Caki2 (cell line): ENCODE measurements at regions not wholly inside any gene's neighbourhood (a gene's known extent, or its start where the extent isn't known, plus 50 kb on each side); places are given as distances from the start of the nearest gene placed in this dataset.

Experiments
- DNase-seq: peaks from one replicate; pipeline ENCODE4 v3.0.0-alpha.2; 2015; ENCODE audit warnings: low read depth
- in situ Hi-C: cut with HindIII; loops from 2 replicates; pipeline ENCODE4 v1.10.0; 2016; ENCODE audit warnings: low sequenced_read_pairs, low pct_unique_long_range_greater_than_20kb, mixed read lengths

- in situ Hi-C loops = no loop called here
- no peak for DNase-seq
These were observed 102.5 kb upstream of the ZNF536 start for GRCh38 chr19:30269638-30270037.

- in situ Hi-C loops = no loop called here
- DNase-seq = no peak
These were observed 100.4 kb upstream of the ZNF536 start for GRCh38 chr19:30271816-30272215.

- no peak for DNase-seq
- in situ Hi-C loops = no loop called here
These were observed 99.6 kb upstream of the ZNF536 start for GRCh38 chr19:30272554-30272953.

- in situ Hi-C loops = no loop called here
- DNase-seq = no peak
These were observed 99.0 kb upstream of the ZNF536 start for GRCh38 chr19:30273184-30273583.

- no peak for DNase-seq
- in situ Hi-C loops = no loop called here
These were observed 97.2 kb upstream of the ZNF536 start for GRCh38 chr19:30274987-30275386.

GRCh38 chr19:30276011-30276882, 95.9 kb upstream of the ZNF536 start:
- in situ Hi-C loops = no loop called here
- no peak for DNase-seq

- DNase-seq = no peak
- in situ Hi-C loops = no loop called here
These were observed 95.3 kb upstream of the ZNF536 start for GRCh38 chr19:30276883-30277280.

GRCh38 chr19:30277941-30278881, 94.0 kb upstream of the ZNF536 start:
- in situ Hi-C loops = no loop called here

GRCh38 chr19:30278882-30279254, 93.3 kb upstream of the ZNF536 start:
- no peak for DNase-seq
- in situ Hi-C loops = no loop called here

More at GRCh38 chr19:30277941-30278881, 94.0 kb upstream of the ZNF536 start:
- DNase-seq = no peak

- DNase-seq = no peak
- in situ Hi-C loops = no loop called here
These were observed 92.2 kb upstream of the ZNF536 start for GRCh38 chr19:30280018-30280417.

- no peak for DNase-seq
- in situ Hi-C loops = no loop called here
These were observed 90.3 kb upstream of the ZNF536 start for GRCh38 chr19:30281906-30282305.

- in situ Hi-C loops = no loop called here
- DNase-seq = no peak
These were observed 88.6 kb upstream of the ZNF536 start for GRCh38 chr19:30283556-30283955.

- DNase-seq = no peak
- in situ Hi-C loops = no loop called here
These were observed 88.0 kb upstream of the ZNF536 start for GRCh38 chr19:30284209-30284608.

GRCh38 chr19:30284885-30285284, 87.3 kb upstream of the ZNF536 start:
- no peak for DNase-seq
- in situ Hi-C loops = no loop called here

GRCh38 chr19:30286378-30286777, 85.8 kb upstream of the ZNF536 start:
- no peak for DNase-seq
- in situ Hi-C loops = no loop called here

GRCh38 chr19:30287259-30287658, 84.9 kb upstream of the ZNF536 start:
- DNase-seq = no peak
- in situ Hi-C loops = no loop called here

- in situ Hi-C loops = no loop called here
- no peak for DNase-seq
These were observed 84.2 kb upstream of the ZNF536 start for GRCh38 chr19:30287973-30288372.

- in situ Hi-C loops = no loop called here
- DNase-seq = no peak
These were observed 83.3 kb upstream of the ZNF536 start for GRCh38 chr19:30288911-30289310.

GRCh38 chr19:30289336-30289735, 82.8 kb upstream of the ZNF536 start:
- in situ Hi-C loops = no loop called here
- DNase-seq = no peak
